CD4-positive, alpha-beta T cell treated with Interferon gamma for 1 hour (primary cell): ENCODE measurements at regions not wholly inside any gene's neighbourhood (a gene's known extent, or its start where the extent isn't known, plus 50 kb on each side); places are given as distances from the start of the nearest gene placed in this dataset.
"Not testable (repeated sequence)": the region's sequence is repeated elsewhere in the genome, so short reads cannot be mapped to it uniquely, and the experiment has no call there.

Source experiments
- DNase-seq: peaks from one replicate; pipeline ENCODE4 v3.0.0-alpha.2; 2020

GRCh38 chr7:356691-357462 is 66.9 kb downstream of the FOXL3 start:
- no peak for DNase-seq

GRCh38 chr7:357531-358209 is 67.7 kb downstream of the FOXL3 start:
- no peak for DNase-seq

- no peak for DNase-seq
Observed at GRCh38 chr7:358352-358751, 68.4 kb downstream of the FOXL3 start.

GRCh38 chr7:359226-359765 is 69.3 kb downstream of the FOXL3 start:
- DNase-seq, result no peak

- DNase-seq, result no peak
Observed at GRCh38 chr7:359766-360361, 69.9 kb downstream of the FOXL3 start.

- no peak for DNase-seq
Observed at GRCh38 chr7:360454-361100, 70.6 kb downstream of the FOXL3 start.

GRCh38 chr7:361182-361581 is 71.2 kb downstream of the FOXL3 start:
- DNase-seq, result not testable (repeated sequence)

GRCh38 chr7:361680-362401 is 71.9 kb downstream of the FOXL3 start:
- DNase-seq, result no peak

- no peak for DNase-seq
Observed at GRCh38 chr7:362402-363096, 72.6 kb downstream of the FOXL3 start.

- DNase-seq, result peak; percentile 32
Observed at GRCh38 chr7:363626-364025, 73.7 kb downstream of the FOXL3 start.

- no peak for DNase-seq
Observed at GRCh38 chr7:364536-364935, 74.6 kb downstream of the FOXL3 start.

- DNase-seq, result no peak
Observed at GRCh38 chr7:365593-365992, 75.6 kb downstream of the FOXL3 start.

GRCh38 chr7:366161-366803 is 76.3 kb downstream of the FOXL3 start:
- no peak for DNase-seq

GRCh38 chr7:367351-367901 is 77.5 kb downstream of the FOXL3 start:
- DNase-seq, result no peak

GRCh38 chr7:368651-369475 is 78.9 kb downstream of the FOXL3 start:
- DNase-seq, result no peak

- no peak for DNase-seq
Observed at GRCh38 chr7:369476-370258, 79.7 kb downstream of the FOXL3 start.

GRCh38 chr7:370259-370625 is 80.3 kb downstream of the FOXL3 start:
- no peak for DNase-seq

- no peak for DNase-seq
Observed at GRCh38 chr7:370775-371118, 80.8 kb downstream of the FOXL3 start.

GRCh38 chr7:371119-371778 is 81.3 kb downstream of the FOXL3 start:
- DNase-seq, result no peak
